ENCODE measurements at regions not wholly inside any gene's neighbourhood (a gene's known extent, or its start where the extent isn't known, plus 50 kb on each side); places are given as distances from the start of the nearest gene placed in this dataset.

DNA sequence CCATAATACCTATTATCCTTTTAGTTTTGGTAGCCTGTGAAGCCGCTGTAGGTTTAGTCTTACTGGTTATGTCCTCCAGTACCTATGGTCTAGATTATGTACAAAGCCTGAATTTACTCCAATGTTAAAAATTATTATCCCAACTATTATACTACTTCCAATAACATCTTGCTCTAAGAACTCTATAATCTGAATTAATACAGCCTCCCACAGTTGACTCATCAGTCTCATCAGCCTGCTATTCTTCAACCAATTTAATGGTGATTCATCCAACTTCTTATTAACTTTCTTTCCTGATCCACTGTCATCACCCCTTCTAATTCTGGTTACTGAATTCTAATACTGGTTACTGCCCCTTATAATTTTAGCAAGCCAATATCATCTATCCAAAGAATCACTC is 370.3 kb upstream of the OPRM1 start:
- no peak overlapping the region for H3K4me2 ChIP-seq (ENCODE audit: insufficient read depth, insufficient read length, low read length)
- no CpG with 5 or more reads among the region's 1 CpG for WGBS (ENCODE audit: extremely low coverage, insufficient read length, low lambda C conversion rate)
- H3K4me1 ChIP-seq (ENCODE audit: insufficient read depth, low read length), result no peaks in the 10 kb centered on the region
- H3K18ac ChIP-seq (ENCODE audit: insufficient read length, low read depth, low read length), result no peak overlapping the region
- no peak overlapping the region for H3K27ac Mint-ChIP-seq
- no peaks in the 10 kb centered on the region for H3K79me1 ChIP-seq (ENCODE audit: insufficient read depth, low read depth, low read length, poor library complexity, severe bottlenecking)
- no peak overlapping the region for H3K27ac ChIP-seq (ENCODE audit: insufficient read length, low read depth, low read length)
- H3K79me2 ChIP-seq (ENCODE audit: insufficient read depth, low read length), result no peaks in the 10 kb centered on the region
- H3K4me3 Mint-ChIP-seq, result no peak overlapping the region
- H2AFZ ChIP-seq (ENCODE audit: low read length), result no peak overlapping the region
- no peaks in the 10 kb centered on the region for H3K4me1 Mint-ChIP-seq
- no peaks in the 10 kb centered on the region for H3K27me3 Mint-ChIP-seq (ENCODE audit: low read depth)
- no peak overlapping the region for H4K8ac ChIP-seq (replicated peaks; ENCODE audit: insufficient read length, low read depth, low read length)
- no peak overlapping the region for H3T11ph ChIP-seq (ENCODE audit: low read length)
- no peaks in the 10 kb centered on the region for H3K9me3 ChIP-seq (ENCODE audit: control insufficient read depth, low read depth, low read length)
- H2BK20ac ChIP-seq (ENCODE audit: low read depth, low read length, poor library complexity, severe bottlenecking), result no peak overlapping the region
- no peaks in the 10 kb centered on the region for H3K9me3 Mint-ChIP-seq
- no peaks in the 10 kb centered on the region for H3K27me3 ChIP-seq (ENCODE audit: insufficient read depth, low read length)
- H2BK12ac ChIP-seq (ENCODE audit: insufficient read length, low read depth, low read length), result no peak overlapping the region
- no peak overlapping the region for H2BK15ac ChIP-seq (ENCODE audit: low read depth, low read length)
- H2AK5ac ChIP-seq (ENCODE audit: insufficient read length, low read length), result no peak overlapping the region
- DNase-seq, result no peak
- H3K36me3 Mint-ChIP-seq (ENCODE audit: insufficient read depth in 1 of 3, low read depth in 3 of 3), result no peaks in the 10 kb centered on the region
- H3K14ac ChIP-seq (ENCODE audit: insufficient read depth, low read length), result no peak overlapping the region
- no peak overlapping the region for H3K4ac ChIP-seq (ENCODE audit: low read depth, low read length)
- H2BK5ac ChIP-seq (ENCODE audit: insufficient read length, low read length), result no peak overlapping the region
- no peak overlapping the region for H4K91ac ChIP-seq (ENCODE audit: insufficient read length, low read depth, low read length)
- no peak overlapping the region for H3K9ac ChIP-seq (ENCODE audit: extremely low read depth, insufficient read length, low read length)
- no peak overlapping the region for H4K5ac ChIP-seq (ENCODE audit: insufficient read length, low read depth, low read length)
- H2BK120ac ChIP-seq (ENCODE audit: low read depth, low read length, poor library complexity, severe bottlenecking), result no peak overlapping the region
- no peak overlapping the region for H3K23ac ChIP-seq (ENCODE audit: insufficient read length, low read depth, low read length)
- H4K20me1 ChIP-seq (ENCODE audit: control insufficient read depth, insufficient read depth, insufficient read length), result no peaks in the 10 kb centered on the region
- no peak for TF ChIP-seq CTCF (conservative IDR thresholded peaks at IDR 0.05)
- no peak overlapping the region for H3K56ac ChIP-seq (ENCODE audit: insufficient read length, low read depth, low read length)
- no peaks in the 10 kb centered on the region for H3K23me2 ChIP-seq (ENCODE audit: insufficient read length, low read depth, low read length, poor library complexity, severe bottlenecking)
